ENCODE measurements at regions not wholly inside any gene's neighbourhood (a gene's known extent, or its start where the extent isn't known, plus 50 kb on each side); places are given as distances from the start of the nearest gene placed in this dataset.

- no peak overlapping the region for H3K56ac ChIP-seq (ENCODE audit: insufficient read length, low read depth, low read length)
- no peak overlapping the region for H3K27ac Mint-ChIP-seq
- no peak overlapping the region for H3K4ac ChIP-seq (ENCODE audit: low read depth, low read length)
- no peak overlapping the region for H3K23ac ChIP-seq (ENCODE audit: insufficient read length, low read depth, low read length)
- no peak overlapping the region for H3K27ac ChIP-seq (ENCODE audit: insufficient read length, low read depth, low read length)
- no peak overlapping the region for H2BK5ac ChIP-seq (ENCODE audit: insufficient read length, low read length)
- DNase-seq = no peak
- no peak overlapping the region for H2BK15ac ChIP-seq (ENCODE audit: low read depth, low read length)
- H3K14ac ChIP-seq (ENCODE audit: insufficient read depth, low read length) = no peak overlapping the region
- no peaks in the 10 kb centered on the region for H3K9me3 Mint-ChIP-seq
- no CpG with 5 or more reads among the region's 1 CpG for WGBS (ENCODE audit: extremely low coverage, insufficient read length, low lambda C conversion rate)
- H3K4me1 Mint-ChIP-seq = no peaks in the 10 kb centered on the region
- no peaks in the 10 kb centered on the region for H3K79me1 ChIP-seq (ENCODE audit: insufficient read depth, low read depth, low read length, poor library complexity, severe bottlenecking)
- no peak overlapping the region for H2BK12ac ChIP-seq (ENCODE audit: insufficient read length, low read depth, low read length)
- H2BK20ac ChIP-seq (ENCODE audit: low read depth, low read length, poor library complexity, severe bottlenecking) = no peak overlapping the region
- H3K27me3 Mint-ChIP-seq (ENCODE audit: low read depth) = peaks cover 2% of the 10 kb centered on the region
- H2AFZ ChIP-seq (ENCODE audit: low read length) = no peak overlapping the region
- no peaks in the 10 kb centered on the region for H3K23me2 ChIP-seq (ENCODE audit: insufficient read length, low read depth, low read length, poor library complexity, severe bottlenecking)
- no peak overlapping the region for H3T11ph ChIP-seq (ENCODE audit: low read length)
- H2AK5ac ChIP-seq (ENCODE audit: insufficient read length, low read length) = no peak overlapping the region
- H3K9me3 ChIP-seq (ENCODE audit: control insufficient read depth, low read depth, low read length) = no peaks in the 10 kb centered on the region
- H3K79me2 ChIP-seq (ENCODE audit: insufficient read depth, low read length) = no peaks in the 10 kb centered on the region
- no peaks in the 10 kb centered on the region for H3K36me3 Mint-ChIP-seq (ENCODE audit: insufficient read depth in 1 of 3, low read depth in 3 of 3)
- H4K20me1 ChIP-seq (ENCODE audit: control insufficient read depth, insufficient read depth, insufficient read length) = no peaks in the 10 kb centered on the region
- no peak overlapping the region for H4K91ac ChIP-seq (ENCODE audit: insufficient read length, low read depth, low read length)
- H2BK120ac ChIP-seq (ENCODE audit: low read depth, low read length, poor library complexity, severe bottlenecking) = no peak overlapping the region
- no peak overlapping the region for H3K9ac ChIP-seq (ENCODE audit: extremely low read depth, insufficient read length, low read length)
- no peak overlapping the region for H3K4me2 ChIP-seq (ENCODE audit: insufficient read depth, insufficient read length, low read length)
- no peak overlapping the region for H4K5ac ChIP-seq (ENCODE audit: insufficient read length, low read depth, low read length)
- H3K18ac ChIP-seq (ENCODE audit: insufficient read length, low read depth, low read length) = no peak overlapping the region
- no peak for TF ChIP-seq CTCF (conservative IDR thresholded peaks at IDR 0.05)
- no peaks in the 10 kb centered on the region for H3K4me1 ChIP-seq (ENCODE audit: insufficient read depth, low read length)
- no peak overlapping the region for H4K8ac ChIP-seq (replicated peaks; ENCODE audit: insufficient read length, low read depth, low read length)
- H3K4me3 Mint-ChIP-seq = no peak overlapping the region
- H3K27me3 ChIP-seq (ENCODE audit: insufficient read depth, low read length) = no peaks in the 10 kb centered on the region
Observed at GRCh38 chr4:173758132-173758531, 228.1 kb upstream of the HAND2 start.
